CMK (cell line): ENCODE measurements at regions not wholly inside any gene's neighbourhood (a gene's known extent, or its start where the extent isn't known, plus 50 kb on each side); places are given as distances from the start of the nearest gene placed in this dataset.

Experiments
- DNase-seq: peaks from one replicate; pipeline ENCODE4 v3.0.0-alpha.2; 2010; ENCODE audit warnings: low read depth

GRCh38 chr22:49326558-49326957 is 501.1 kb downstream of the BRD1 start:
- no peak for DNase-seq

GRCh38 chr22:49325531-49326395 is 501.9 kb downstream of the BRD1 start:
- no peak for DNase-seq

- no peak for DNase-seq
Measured at GRCh38 chr22:49324527-49325491, 502.9 kb downstream of the BRD1 start.

GRCh38 chr22:49323751-49324415 is 503.8 kb downstream of the BRD1 start:
- DNase-seq, result no peak

- no peak for DNase-seq
Measured at GRCh38 chr22:49322861-49323622, 504.6 kb downstream of the BRD1 start.

GRCh38 chr22:49322231-49322630 is 505.4 kb downstream of the BRD1 start:
- no peak for DNase-seq

DNA sequence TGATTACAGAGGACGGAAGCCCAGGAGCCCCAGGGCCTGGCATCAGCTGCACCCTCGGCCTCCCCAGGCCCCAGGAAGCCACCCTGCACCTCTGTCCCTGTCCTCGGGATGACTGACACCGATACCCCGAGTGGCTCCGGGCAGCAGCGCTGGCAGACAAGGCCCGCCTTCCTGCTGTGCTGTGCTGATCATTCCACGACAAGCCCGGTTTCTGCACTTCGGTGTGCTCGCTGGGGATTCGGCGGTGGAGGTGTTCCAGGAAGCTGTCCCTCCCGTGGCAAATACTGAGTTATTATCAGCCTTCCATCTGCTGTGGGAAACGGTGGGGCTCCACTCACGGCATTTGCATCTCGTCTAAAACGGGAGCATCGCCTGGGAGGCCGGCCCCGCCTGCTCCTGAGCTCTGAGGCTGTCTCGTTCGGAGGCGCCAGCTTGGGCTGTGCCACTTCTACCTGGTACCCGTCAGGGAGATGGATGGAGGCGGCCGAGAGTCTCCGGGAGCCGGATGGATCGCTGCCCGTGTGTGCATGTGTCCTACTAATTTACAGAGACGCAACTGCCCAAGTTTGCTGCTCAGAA is 506.1 kb downstream of the BRD1 start:
- no peak for DNase-seq

DNA sequence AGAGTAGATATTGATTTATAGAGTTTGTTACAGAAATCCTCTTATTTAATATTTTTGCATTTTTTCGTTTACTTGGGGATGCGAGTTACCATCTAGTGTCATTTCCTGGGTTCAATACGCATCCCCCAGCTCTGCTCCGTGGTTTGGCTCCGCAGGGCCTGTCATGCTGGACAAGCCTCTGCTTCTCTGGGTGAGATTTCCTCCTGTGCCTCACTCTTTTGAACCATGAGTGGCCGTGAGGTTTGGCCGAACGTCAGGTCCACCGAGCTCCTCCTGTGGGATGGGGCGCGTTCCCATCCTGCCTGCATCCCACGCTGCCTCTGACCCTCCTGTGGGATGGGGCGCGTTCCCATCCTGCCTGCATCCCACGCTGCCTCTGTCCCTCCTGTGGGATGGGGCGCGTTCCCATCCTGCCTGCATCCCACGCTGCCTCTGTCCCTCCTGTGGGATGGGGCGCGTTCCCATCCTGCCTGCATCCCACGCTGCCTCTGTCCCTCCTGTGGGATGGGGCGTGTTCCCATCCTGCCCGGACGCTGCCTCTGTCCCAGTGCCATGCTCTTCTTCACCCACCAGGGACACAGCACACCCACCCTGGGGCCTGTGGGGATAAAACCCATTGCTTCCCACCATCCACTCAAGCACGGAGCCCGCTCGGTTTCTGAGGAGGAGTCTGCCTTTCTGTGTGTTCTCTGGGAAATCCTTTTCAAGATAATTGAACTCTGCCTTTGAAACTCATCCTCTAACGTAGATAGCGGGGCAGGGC is 506.8 kb downstream of the BRD1 start:
- no peak for DNase-seq

- no peak for DNase-seq
Measured at GRCh38 chr22:49317369-49317768, 510.3 kb downstream of the BRD1 start.

DNA sequence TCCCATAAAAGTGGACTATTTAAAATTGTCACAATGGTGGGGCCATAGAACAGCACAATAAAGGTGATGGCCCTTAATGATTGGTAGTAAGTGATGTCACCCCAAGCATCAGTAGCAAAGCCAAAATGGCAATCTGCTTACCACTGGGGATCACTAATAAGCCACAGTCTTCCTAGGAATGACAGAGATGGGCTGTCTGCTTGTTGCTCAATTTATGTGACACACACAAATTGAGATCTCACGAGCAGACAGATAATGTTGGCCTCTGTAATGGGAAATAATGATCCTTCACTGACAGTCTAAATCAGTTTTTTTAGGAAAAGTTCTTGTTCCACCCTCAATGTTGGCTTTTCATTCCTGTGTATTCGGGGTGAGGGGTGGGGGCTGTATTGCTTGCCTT is 515.1 kb downstream of the BRD1 start:
- DNase-seq, result no peak

- no peak for DNase-seq
Measured at GRCh38 chr22:49310354-49310753, 517.3 kb downstream of the BRD1 start.

GRCh38 chr22:49308300-49308699 is 519.4 kb downstream of the BRD1 start:
- DNase-seq, result no peak

GRCh38 chr22:49307870-49308269 is 519.8 kb downstream of the BRD1 start:
- no peak for DNase-seq

- DNase-seq, result no peak
Measured at GRCh38 chr22:49307481-49307830, 520.2 kb downstream of the BRD1 start.

DNA sequence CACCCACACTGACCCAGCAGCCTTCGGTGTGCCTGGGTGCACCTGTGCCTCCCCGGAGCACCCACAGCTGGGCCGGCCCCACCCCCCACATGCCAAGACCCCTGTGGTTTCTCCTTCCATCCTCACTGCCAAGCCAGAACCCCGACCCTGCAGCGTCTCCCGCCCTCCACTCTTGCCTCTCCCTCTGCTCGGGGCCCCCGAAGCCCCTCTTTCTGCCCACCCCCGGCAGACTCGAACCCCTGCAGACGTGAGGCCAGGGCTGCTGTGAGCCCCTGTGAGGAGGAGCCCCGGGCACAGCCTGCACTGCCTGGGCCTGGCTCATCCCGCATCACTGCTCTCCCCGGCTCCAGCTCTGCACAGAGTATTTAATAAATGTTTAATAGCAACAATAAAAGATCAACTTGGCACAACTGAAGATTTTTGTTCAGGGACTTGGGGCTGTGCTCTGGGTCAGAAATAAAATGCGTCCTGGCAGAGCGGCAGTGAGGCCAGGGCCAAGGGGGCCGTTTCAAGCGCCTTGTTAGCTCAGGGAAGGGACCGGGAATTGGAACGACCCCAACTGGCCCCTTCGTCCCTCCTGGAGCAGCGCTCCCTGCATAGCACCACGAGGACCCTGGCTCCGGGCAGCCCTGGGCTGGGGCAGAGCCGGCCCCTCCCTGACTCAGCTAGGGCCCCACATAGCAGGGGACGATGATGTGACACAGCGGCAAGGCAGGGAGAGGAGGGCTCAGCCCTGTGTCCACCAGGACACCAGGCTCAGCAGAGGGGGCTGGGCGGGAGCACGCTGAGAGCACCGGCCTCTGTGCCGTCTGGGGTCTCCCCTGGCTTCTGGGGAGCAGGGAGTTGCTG is 520.8 kb downstream of the BRD1 start:
- DNase-seq, result no peak

GRCh38 chr22:49305966-49306631 is 521.6 kb downstream of the BRD1 start:
- no peak for DNase-seq

GRCh38 chr22:49305214-49305965 is 522.3 kb downstream of the BRD1 start:
- DNase-seq, result peak; percentile 21

DNA sequence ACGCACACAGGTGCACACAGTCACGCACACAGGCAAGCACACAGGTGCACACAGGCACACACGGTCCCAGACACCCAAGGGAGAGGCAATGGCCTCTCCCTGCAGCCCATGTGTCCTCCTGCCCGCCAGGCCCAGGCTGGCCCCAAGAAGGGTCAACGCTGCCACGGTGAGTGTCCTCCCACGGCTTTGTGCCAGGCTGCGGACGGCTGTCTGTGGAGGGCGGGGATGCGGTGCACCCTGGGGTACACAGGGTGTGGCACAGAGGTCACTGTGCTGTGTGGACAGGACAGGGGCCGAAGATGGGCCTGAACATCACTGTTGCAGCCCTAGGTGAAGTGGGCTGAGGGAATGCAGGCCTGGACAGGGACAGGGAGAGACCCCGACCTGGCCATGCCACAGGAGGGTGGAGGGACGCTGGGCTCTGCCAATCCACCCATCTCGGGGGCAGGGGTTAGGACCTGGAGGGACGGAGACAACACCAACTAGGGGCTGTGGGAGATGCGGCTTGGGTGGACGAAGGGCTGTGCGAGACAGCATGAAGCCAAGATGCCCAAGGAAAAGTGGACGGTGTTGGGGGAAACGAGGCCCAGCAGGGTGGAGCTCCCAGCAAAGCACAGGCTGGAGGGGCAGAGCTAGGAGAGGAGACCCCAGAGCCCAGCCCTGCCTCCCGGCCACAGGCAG is 523.8 kb downstream of the BRD1 start:
- no peak for DNase-seq
